ENCODE measurements at regions not wholly inside any gene's neighbourhood (a gene's known extent, or its start where the extent isn't known, plus 50 kb on each side); places are given as distances from the start of the nearest gene placed in this dataset.

DNA sequence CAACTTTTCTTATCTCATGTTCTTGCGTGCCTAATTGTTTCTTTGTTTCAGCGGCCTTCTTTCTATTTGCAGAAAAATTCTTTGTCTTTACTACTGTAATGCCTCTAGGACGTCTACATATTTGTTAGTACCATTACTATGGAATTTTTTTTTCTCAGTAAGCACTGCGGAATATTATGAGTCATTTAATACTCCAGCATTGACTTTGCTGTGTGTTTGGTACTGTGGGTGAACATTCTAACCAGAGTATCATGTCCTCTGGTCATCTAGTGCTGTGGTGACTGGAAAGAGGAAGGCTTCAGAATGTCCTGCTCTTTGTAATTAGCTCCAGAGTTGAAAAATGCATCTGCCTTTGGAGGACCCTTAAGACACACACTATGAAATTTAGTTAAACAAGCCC, 58.5 kb upstream of the FERD3L start:
- POLR2A ChIA-PET (ENCODE audit: partially characterized antibody), result no interaction called here
- FAIRE-seq (no peak), DNase-seq (ENCODE audit: low read depth in 1 of 2, low spot score in 2 of 2) (no peak)
- Histone ChIP-seq H3K27ac (ENCODE audit: low read depth, low read length) (no peak overlapping the region), H3K18ac (ENCODE audit: extremely low read depth, low read length) (no peak overlapping the region), H3K4me2 (ENCODE audit: insufficient read depth in 1 of 2, low read depth in 2 of 2, low read length in 2 of 2) (no peak overlapping the region), H3K23ac (ENCODE audit: insufficient read length) (no peak overlapping the region), H3K56ac (replicated peaks; ENCODE audit: insufficient read length, low read depth, low read length) (no peak overlapping the region), H4K91ac (replicated peaks; ENCODE audit: insufficient read length, low read length) (no peak overlapping the region), H3K4me1 (replicated peaks in 1 of 4; ENCODE audit: control insufficient read depth in 3 of 4, insufficient read depth in 4 of 4, low read length in 3 of 4) (no peaks in the 10 kb centered on the region), H4K8ac (ENCODE audit: extremely low read depth, insufficient read depth, low read length) (no peak overlapping the region), H3K9me3 (ENCODE audit: insufficient read depth in 2 of 2, low read depth in 1 of 2, low read length in 1 of 2) (no peaks in the 10 kb centered on the region), H2AFZ (ENCODE audit: low read length) (no peak overlapping the region), H2BK20ac (ENCODE audit: low read length) (no peak overlapping the region), H4K5ac (ENCODE audit: insufficient read length, low read depth, low read length) (no peak overlapping the region), H3K27me3 (replicated peaks in 1 of 4; ENCODE audit: control insufficient read depth in 3 of 4, extremely low read depth in 1 of 4, insufficient read depth in 3 of 4, low read length in 3 of 4) (no peaks in the 10 kb centered on the region), H3K4ac (replicated peaks; ENCODE audit: insufficient read length, low read depth, low read length) (no peak overlapping the region), H2BK5ac (ENCODE audit: low read depth, low read length) (no peak overlapping the region), H3K4me3 (ENCODE audit: extremely low read depth in 1 of 4, insufficient read depth in 2 of 4, low read depth in 3 of 4, low read length in 4 of 4) (no peak overlapping the region), H2BK120ac (replicated peaks; ENCODE audit: low read depth, low read length) (no peak overlapping the region), H3K36me3 (ENCODE audit: control insufficient read depth in 2 of 4, insufficient read depth in 4 of 4, low read length in 3 of 4) (no peaks in the 10 kb centered on the region), H2BK15ac (ENCODE audit: low read length) (no peak overlapping the region), H3K14ac (ENCODE audit: insufficient read length) (no peak overlapping the region), H3K79me1 (ENCODE audit: low read depth, low read length) (no peaks in the 10 kb centered on the region), H2AK5ac (ENCODE audit: low read depth, low read length) (no peak overlapping the region), H3K79me2 (ENCODE audit: control insufficient read depth in 1 of 2, insufficient read depth in 2 of 2, low read length in 2 of 2) (no peaks in the 10 kb centered on the region), H3K9ac (replicated peaks in 1 of 4; ENCODE audit: extremely low read depth in 1 of 4, low read depth in 3 of 4, low read length in 3 of 4) (no peak overlapping the region), H2BK12ac (ENCODE audit: low read depth, low read length) (no peak overlapping the region), H4K20me1 (replicated peaks in 1 of 2; ENCODE audit: control insufficient read depth in 1 of 2, insufficient read depth in 2 of 2, low read length in 2 of 2) (no peaks in the 10 kb centered on the region), H3K23me2 (ENCODE audit: low read depth, low read length) (no peaks in the 10 kb centered on the region)
- no peak for TF ChIP-seq CTBP2 (IDR thresholded peaks at IDR 0.05; ENCODE audit: borderline replicate concordance, insufficient read depth, insufficient read length, low read length)
- no peak for TF ChIP-seq KDM5A (IDR thresholded peaks at IDR 0.05; ENCODE audit: low read length)
- no peak for TF ChIP-seq POLR2AphosphoS5 (IDR thresholded peaks at IDR 0.05; ENCODE audit: low read depth, low read length)
- TF ChIP-seq SIX5 (IDR thresholded peaks at IDR 0.05; ENCODE audit: low read depth, low read length), result no peak
- TF ChIP-seq MAFK (IDR thresholded peaks at IDR 0.05; ENCODE audit: low read depth, low read length), result no peak
- no peak for TF ChIP-seq GTF2F1 (IDR thresholded peaks at IDR 0.05; ENCODE audit: borderline replicate concordance, low read depth, low read length)
- TF ChIP-seq PHF8 (conservative IDR thresholded peaks at IDR 0.05; ENCODE audit: low read depth, low read length), result no peak
- TF ChIP-seq SP4 (IDR thresholded peaks at IDR 0.05; ENCODE audit: low read length), result no peak
- TF ChIP-seq SUZ12 (IDR thresholded peaks at IDR 0.05; ENCODE audit: low read length), result no peak
- no peak for TF ChIP-seq RBBP5 (IDR thresholded peaks at IDR 0.05; ENCODE audit: borderline replicate concordance, low read depth, low read length)
- TF ChIP-seq SP2 (IDR thresholded peaks at IDR 0.05; ENCODE audit: low read length), result no peak
- no peak for TF ChIP-seq TAF1 (IDR thresholded peaks at IDR 0.05; ENCODE audit: low read depth, low read length)
- TF ChIP-seq RFX5 (IDR thresholded peaks at IDR 0.05; ENCODE audit: borderline replicate concordance, low read depth, low read length), result no peak
- no peak for TF ChIP-seq CBX8 (IDR thresholded peaks at IDR 0.05; ENCODE audit: borderline replicate concordance, low read depth, low read length)
- no peak for TF ChIP-seq NRF1 (IDR thresholded peaks at IDR 0.05; ENCODE audit: low read depth, low read length)
- 81% methylated on average over 4 of the region's 4 CpGs; no CpG with 5 or more reads in 1 of the 2 experiments for WGBS, 2 experiments (ENCODE audit: extremely low coverage in 1 of 2, insufficient coverage in 1 of 2, insufficient read length in 1 of 2, insufficient replicate concordance in 2 of 2, low coverage in 1 of 2, low lambda C conversion rate in 2 of 2, missing lambda C conversion rate in 1 of 2)
- CTCF ChIA-PET (ENCODE audit: partially characterized antibody), result no interaction called here

Data from H1 (cell line).